Endothelial cell of umbilical vein (primary cell): ENCODE measurements at regions not wholly inside any gene's neighbourhood (a gene's known extent, or its start where the extent isn't known, plus 50 kb on each side); places are given as distances from the start of the nearest gene placed in this dataset.

Experiments
- BruUV-seq: library from RNA; stranded (reverse); fragments of 400-500 nt; replicated peaks from 2 replicates; lab custom pipeline; 2021; lab: Mats Ljungman, UMichigan
- CTCF ChIA-PET: fragments of 300-600, 350-600 bp; sonication (Branson Sonifier 250); formaldehyde crosslinking; loops from one replicate; lab custom pipeline; 2021; ENCODE audit warnings: antibody characterized with exemption, inconsistent platforms; lab: Charles Lee
- POLR2A ChIA-PET: fragments of 300-600, 350-600 bp; sonication (Branson Sonifier 250); formaldehyde crosslinking; loops from one replicate; lab custom pipeline; 2021; ENCODE audit warnings: antibody characterized with exemption, inconsistent platforms; lab: Charles Lee
- DNase-seq: peaks from one replicate; pipeline ENCODE4 v3.0.0-alpha.2; 2011; ENCODE audit warnings: low read depth, low spot score
- FAIRE-seq: peaks from 2 replicates; lab custom pipeline; 2011; peaks lifted over from hg19 to GRCh38; lab: Jason Lieb, UNC
- H2AFZ ChIP-seq: 2 replicates; pipeline ENCODE4 v1.6.0; 2012; ENCODE audit warnings: low read depth, low read length, control low read depth, inconsistent platforms
- H3K27ac ChIP-seq: 2 replicates; pipeline ENCODE4 v1.5.1; 2011; ENCODE audit warnings: low read depth, mild to moderate bottlenecking, control low read depth, low read length, moderate library complexity; ENCODE audit not compliant: insufficient read depth
- H3K27me3 ChIP-seq, 2 experiments: 2 replicates each; pipeline versions ENCODE4 v1.6.0 to v1.6.1; 2011; ENCODE audit warnings: low read length in 2 of 2, mixed read lengths in 1 of 2; ENCODE audit not compliant: control insufficient read depth in 2 of 2, insufficient read depth in 2 of 2
- H3K36me3 ChIP-seq, 2 experiments: 2 replicates in 1 of 2; 3 replicates in 1 of 2; pipeline ENCODE4 v1.5.1; 2011; ENCODE audit warnings: low read length in 2 of 2, mild to moderate bottlenecking in 1 of 2, moderate library complexity in 1 of 2; ENCODE audit not compliant: control insufficient read depth in 2 of 2, insufficient read depth in 2 of 2; ENCODE audit errors: extremely low read depth in 1 of 2
- H3K4me1 ChIP-seq: 3 replicates; pipeline ENCODE4 v1.5.1; 2011; ENCODE audit warnings: mild to moderate bottlenecking, low read length; ENCODE audit not compliant: control insufficient read depth, insufficient read depth; ENCODE audit errors: extremely low read depth
- H3K4me2 ChIP-seq: 2 replicates; pipeline ENCODE4 v1.6.1; 2011; ENCODE audit warnings: low read length, control low read depth, mixed read lengths; ENCODE audit not compliant: insufficient read depth
- H3K4me3 ChIP-seq, 3 experiments: fragments of 200-600 bp in 1 of 3; sonication (generic), shearing (Covaris generic) in 1 of 3; replicated peaks in 1 of 3; 2 replicates each; pipeline ENCODE4 v1.5.1; 2011 to 2016; ENCODE audit warnings: control low read depth in 3 of 3, low read length in 3 of 3, mild to moderate bottlenecking in 2 of 3, inconsistent platforms in 1 of 3, low read depth in 1 of 3, moderate library complexity in 1 of 3; ENCODE audit not compliant: insufficient read depth in 1 of 3
- H3K79me2 ChIP-seq: 2 replicates; pipeline ENCODE4 v1.6.0; 2012; ENCODE audit warnings: low read length, inconsistent platforms; ENCODE audit not compliant: control insufficient read depth, insufficient read depth
- H3K9ac ChIP-seq: replicated peaks from 2 replicates; pipeline ENCODE3; 2011; ENCODE audit warnings: low read length, control low read depth; ENCODE audit not compliant: insufficient read depth; ENCODE audit errors: extremely low read depth
- H3K9me1 ChIP-seq: replicated peaks from 3 replicates; pipeline ENCODE4 v1.6.0; 2011; ENCODE audit warnings: mild to moderate bottlenecking, low read length; ENCODE audit not compliant: control insufficient read depth, insufficient read depth; ENCODE audit errors: extremely low read depth
- H3K9me3 ChIP-seq: replicated peaks from 2 replicates; pipeline ENCODE4 v1.5.1; 2012; ENCODE audit warnings: low read length, inconsistent platforms; ENCODE audit not compliant: control insufficient read depth, insufficient read depth
- H4K20me1 ChIP-seq: replicated peaks from 2 replicates; pipeline ENCODE3; 2011; ENCODE audit warnings: mild to moderate bottlenecking, low read length; ENCODE audit not compliant: control insufficient read depth, insufficient read depth; ENCODE audit errors: extremely low read depth
- CTCF ChIP-seq, 2 donors: IDR thresholded peaks; 1 replicate in 1 of 2; 2 replicates in 1 of 2; pipeline ENCODE4 v1.5.1; 2011; ENCODE audit warnings: low read length in 2 of 2, mild to moderate bottlenecking in 2 of 2, moderate library complexity in 2 of 2, control low read depth in 1 of 2, inconsistent platforms in 1 of 2, low read depth in 1 of 2; ENCODE audit not compliant: insufficient read depth in 1 of 2; ENCODE audit errors: extremely low read depth in 1 of 2
- EZH2 ChIP-seq: IDR thresholded peaks from 2 replicates; pipeline ENCODE4 v1.6.1; 2012; ENCODE audit warnings: borderline replicate concordance, low read depth, mild to moderate bottlenecking, moderate library complexity, low read length, inconsistent platforms; ENCODE audit not compliant: severe bottlenecking
- FOS ChIP-seq: IDR thresholded peaks from 2 replicates; pipeline ENCODE4 v1.6.1; 2011; ENCODE audit warnings: mild to moderate bottlenecking, low read length, moderate library complexity, borderline replicate concordance; ENCODE audit not compliant: insufficient read depth
- GATA2 ChIP-seq: IDR thresholded peaks from 2 replicates; pipeline ENCODE4 v1.7.0; 2011; ENCODE audit warnings: low read depth, mild to moderate bottlenecking, moderate library complexity, mixed read lengths, low read length; ENCODE audit not compliant: insufficient read length, insufficient read depth
- JUN ChIP-seq: IDR thresholded peaks from 2 replicates; pipeline ENCODE4 v1.6.1; 2011; ENCODE audit warnings: borderline replicate concordance, low read depth; ENCODE audit not compliant: insufficient read length, insufficient read depth
- MAX ChIP-seq: IDR thresholded peaks from 2 replicates; pipeline ENCODE4 v1.6.1; 2011; ENCODE audit not compliant: insufficient read depth, insufficient read length
- MYC ChIP-seq: IDR thresholded peaks from one replicate; pipeline ENCODE4 v1.6.1; 2011; ENCODE audit warnings: mild to moderate bottlenecking, low read depth, low read length
- POLR2A ChIP-seq: IDR thresholded peaks from 2 replicates; pipeline ENCODE4 v1.6.1; 2012; ENCODE audit warnings: low read depth, mild to moderate bottlenecking, control low read depth, low read length
- POLR2AphosphoS5 ChIP-seq: IDR thresholded peaks from 2 replicates; pipeline ENCODE4 v1.6.1; 2012; ENCODE audit warnings: low read depth, mild to moderate bottlenecking, control low read depth, low read length, moderate library complexity; ENCODE audit not compliant: insufficient read depth
- dilution Hi-C: fragments of 300-500 bp; cut with MboI; formaldehyde crosslinking; loops from one replicate; pipeline ENCODE4 v1.15.0; 2019; ENCODE audit warnings: low sequenced_read_pairs; ENCODE audit not compliant: extremely low pct_ligation_motif_present
- intact Hi-C: fragments of 100-400 bp; cut with micrococcal nuclease; formaldehyde crosslinking; loops from one replicate; pipeline ENCODE4 v1.10.0; 2022

GRCh38 chr19:31894451-31894850 lies 451.0 kb upstream of the ZNF507 start:
- no peaks in the 10 kb centered on the region for H3K9me1 ChIP-seq
- no peaks in the 10 kb centered on the region for H3K4me1 ChIP-seq
- no peaks in the 10 kb centered on the region for H3K36me3 ChIP-seq
- H3K4me2 ChIP-seq, result no peak overlapping the region
- H2AFZ ChIP-seq, result no peak overlapping the region
- no peaks in the 10 kb centered on the region for H4K20me1 ChIP-seq
- BruUV-seq, result no TSS peak
- dilution Hi-C loops, result no loop called here
- intact Hi-C loops, result no loop called here
- H3K79me2 ChIP-seq, result no peaks in the 10 kb centered on the region
- no peak overlapping the region for H3K27ac ChIP-seq
- POLR2A ChIA-PET, result no interaction called here
- no peak for TF ChIP-seq EZH2
- TF ChIP-seq POLR2AphosphoS5, result no peak
- no peak for TF ChIP-seq FOS
- H3K27me3 ChIP-seq, result no peaks in the 10 kb centered on the region
- no peak overlapping the region for H3K4me3 ChIP-seq
- no peak overlapping the region for H3K9ac ChIP-seq
- FAIRE-seq (no peak), DNase-seq (no peak)
- peaks cover 5% of the 10 kb centered on the region for H3K9me3 ChIP-seq
- CTCF ChIA-PET, result no interaction called here

- POLR2A ChIA-PET, result no interaction called here
- dilution Hi-C loops (no loop called here), intact Hi-C loops (no loop called here)
- no peaks in the 10 kb centered on the region for H3K9me1 ChIP-seq
- CTCF ChIA-PET, result no interaction called here
- H3K4me3 ChIP-seq, result no peak overlapping the region
- no TSS peak for BruUV-seq
- H3K9ac ChIP-seq, result no peak overlapping the region
- no peak for TF ChIP-seq POLR2A
- TF ChIP-seq MAX, result no peak
- no peak for TF ChIP-seq MYC
- no peak for TF ChIP-seq CTCF (IDR thresholded peaks at IDR 0.05; ENCODE audit: extremely low read depth in 1 of 2, insufficient read depth in 1 of 2, low read depth in 1 of 2, low read length in 2 of 2)
- no peak for TF ChIP-seq JUN
- no peak for TF ChIP-seq GATA2
- no peak for TF ChIP-seq POLR2AphosphoS5
- no peak for TF ChIP-seq EZH2
- no peak for TF ChIP-seq FOS
- peaks cover 5% of the 10 kb centered on the region for H3K9me3 ChIP-seq
- no peak overlapping the region for H3K27ac ChIP-seq
- DNase-seq, result no peak
- H3K4me1 ChIP-seq, result no peaks in the 10 kb centered on the region
- H3K4me2 ChIP-seq, result no peak overlapping the region
- H4K20me1 ChIP-seq, result no peaks in the 10 kb centered on the region
- no peak for FAIRE-seq
- no peaks in the 10 kb centered on the region for H3K36me3 ChIP-seq
- no peaks in the 10 kb centered on the region for H3K27me3 ChIP-seq
- no peaks in the 10 kb centered on the region for H3K79me2 ChIP-seq
- no peak overlapping the region for H2AFZ ChIP-seq
Measured at GRCh38 chr19:31897292-31897691, 448.1 kb upstream of the ZNF507 start.
